Fibroblast of lung (primary cell): ENCODE measurements at regions not wholly inside any gene's neighbourhood (a gene's known extent, or its start where the extent isn't known, plus 50 kb on each side); places are given as distances from the start of the nearest gene placed in this dataset.

Source experiments
- DNase-seq, 2 donors: peaks; one replicate each; pipeline versions ENCODE4 v3.0.0 to v3.0.0-alpha.2; 2010; ENCODE audit warnings: low read depth in 2 of 2
- H2AFZ ChIP-seq: 2 replicates; pipeline ENCODE4 v1.5.1; 2012; ENCODE audit warnings: low read length, control low read depth, inconsistent platforms
- H3K27ac ChIP-seq: 2 replicates; pipeline ENCODE4 v1.5.1; 2011; ENCODE audit warnings: low read length, control low read depth; ENCODE audit not compliant: insufficient read depth
- H3K27me3 ChIP-seq: 2 replicates; pipeline ENCODE4 v1.5.1; 2011; ENCODE audit warnings: mild to moderate bottlenecking, low read length; ENCODE audit not compliant: control insufficient read depth, insufficient read depth
- H3K36me3 ChIP-seq: 2 replicates; pipeline ENCODE4 v1.5.1; 2011; ENCODE audit warnings: low read length; ENCODE audit not compliant: control insufficient read depth, insufficient read depth
- H3K4me1 ChIP-seq: 2 replicates; pipeline ENCODE4 v1.5.1; 2011; ENCODE audit warnings: low read length; ENCODE audit not compliant: control insufficient read depth, insufficient read depth; ENCODE audit errors: extremely low read depth
- H3K4me2 ChIP-seq: 2 replicates; pipeline ENCODE4 v1.5.1; 2011; ENCODE audit warnings: low read length, control low read depth; ENCODE audit not compliant: insufficient read depth; ENCODE audit errors: extremely low read depth
- H3K4me3 ChIP-seq, 4 experiments: fragments of 200-600 bp in 1 of 4; sonication (generic) in 1 of 4; replicated peaks in 1 of 4; 2 replicates each; pipeline ENCODE4 v1.5.1; 2011 to 2016; ENCODE audit warnings: low read length in 4 of 4, low read depth in 3 of 4, mild to moderate bottlenecking in 3 of 4, control low read depth in 2 of 4, inconsistent platforms in 1 of 4, mixed read lengths in 1 of 4; ENCODE audit not compliant: insufficient read depth in 1 of 4; ENCODE audit errors: control extremely low read depth in 1 of 4
- H3K79me2 ChIP-seq: 2 replicates; pipeline ENCODE4 v1.5.1; 2012; ENCODE audit warnings: mild to moderate bottlenecking, low read length, inconsistent platforms; ENCODE audit not compliant: control insufficient read depth, insufficient read depth
- H3K9ac ChIP-seq: 2 replicates; pipeline ENCODE4 v1.5.1; 2011; ENCODE audit warnings: mild to moderate bottlenecking, low read length, control low read depth; ENCODE audit not compliant: insufficient read depth
- H3K9me3 ChIP-seq: 2 replicates; pipeline ENCODE4 v1.5.1; 2012; ENCODE audit warnings: low read depth, low read length; ENCODE audit not compliant: control insufficient read depth, insufficient read depth
- H4K20me1 ChIP-seq: 2 replicates; pipeline ENCODE4 v1.5.1; 2011; ENCODE audit warnings: low read length; ENCODE audit not compliant: control insufficient read depth, insufficient read depth; ENCODE audit errors: extremely low read depth
- EZH2 ChIP-seq: IDR thresholded peaks from 2 replicates; pipeline ENCODE4 v1.5.1; 2012; ENCODE audit warnings: low read length, control low read depth, mild to moderate bottlenecking; ENCODE audit errors: missing control alignments
- TF ChIP-seq, protein P1 (sequence below), 2 donors: IDR thresholded peaks in 1 of 2; conservative IDR thresholded peaks in 1 of 2; 1 replicate in 1 of 2; 2 replicates in 1 of 2; pipeline ENCODE4 v1.5.1; 2011 to 2012; ENCODE audit warnings: low read length in 2 of 2, control low read depth in 1 of 2, inconsistent platforms in 1 of 2, low read depth in 1 of 2, mild to moderate bottlenecking in 1 of 2

DNA sequence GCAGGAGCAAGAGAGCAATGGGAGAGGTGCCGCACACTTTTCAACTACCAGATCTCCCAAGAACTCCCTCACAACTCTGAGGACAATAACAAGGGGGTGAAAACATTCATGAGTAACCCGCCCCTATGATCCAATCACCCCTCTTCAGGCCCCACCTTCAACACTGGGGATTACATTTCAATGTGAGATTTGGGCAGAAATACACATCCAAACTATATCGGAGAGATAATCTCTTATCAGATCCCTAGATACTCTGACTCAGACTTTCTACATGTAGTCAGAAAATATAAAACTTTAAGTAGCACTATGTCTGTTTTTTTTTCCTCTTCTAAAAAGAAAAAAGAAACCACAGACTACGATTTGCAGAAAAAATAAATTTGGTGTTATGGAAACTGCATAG lies 1595.9 kb upstream of the NUDT12 start:
- Histone ChIP-seq H3K4me2 (no peak overlapping the region), H4K20me1 (no peaks in the 10 kb centered on the region), H3K27ac (no peak overlapping the region), H3K4me1 (no peaks in the 10 kb centered on the region), H2AFZ (no peak overlapping the region), H3K9ac (no peak overlapping the region), H3K79me2 (no peaks in the 10 kb centered on the region), H3K27me3 (no peaks in the 10 kb centered on the region), H3K36me3 (no peaks in the 10 kb centered on the region), H3K4me3 (no peak overlapping the region), H3K9me3 (no peaks in the 10 kb centered on the region)
- DNase-seq: no peak
- TF ChIP-seq, protein P1, sequence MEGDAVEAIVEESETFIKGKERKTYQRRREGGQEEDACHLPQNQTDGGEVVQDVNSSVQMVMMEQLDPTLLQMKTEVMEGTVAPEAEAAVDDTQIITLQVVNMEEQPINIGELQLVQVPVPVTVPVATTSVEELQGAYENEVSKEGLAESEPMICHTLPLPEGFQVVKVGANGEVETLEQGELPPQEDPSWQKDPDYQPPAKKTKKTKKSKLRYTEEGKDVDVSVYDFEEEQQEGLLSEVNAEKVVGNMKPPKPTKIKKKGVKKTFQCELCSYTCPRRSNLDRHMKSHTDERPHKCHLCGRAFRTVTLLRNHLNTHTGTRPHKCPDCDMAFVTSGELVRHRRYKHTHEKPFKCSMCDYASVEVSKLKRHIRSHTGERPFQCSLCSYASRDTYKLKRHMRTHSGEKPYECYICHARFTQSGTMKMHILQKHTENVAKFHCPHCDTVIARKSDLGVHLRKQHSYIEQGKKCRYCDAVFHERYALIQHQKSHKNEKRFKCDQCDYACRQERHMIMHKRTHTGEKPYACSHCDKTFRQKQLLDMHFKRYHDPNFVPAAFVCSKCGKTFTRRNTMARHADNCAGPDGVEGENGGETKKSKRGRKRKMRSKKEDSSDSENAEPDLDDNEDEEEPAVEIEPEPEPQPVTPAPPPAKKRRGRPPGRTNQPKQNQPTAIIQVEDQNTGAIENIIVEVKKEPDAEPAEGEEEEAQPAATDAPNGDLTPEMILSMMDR (conservative IDR thresholded peaks at IDR 0.05 in 1 of 2, IDR thresholded peaks at IDR 0.05 in 1 of 2; ENCODE audit: low read depth in 1 of 2, low read length in 2 of 2): no peak
- no peak for TF ChIP-seq EZH2

DNA sequence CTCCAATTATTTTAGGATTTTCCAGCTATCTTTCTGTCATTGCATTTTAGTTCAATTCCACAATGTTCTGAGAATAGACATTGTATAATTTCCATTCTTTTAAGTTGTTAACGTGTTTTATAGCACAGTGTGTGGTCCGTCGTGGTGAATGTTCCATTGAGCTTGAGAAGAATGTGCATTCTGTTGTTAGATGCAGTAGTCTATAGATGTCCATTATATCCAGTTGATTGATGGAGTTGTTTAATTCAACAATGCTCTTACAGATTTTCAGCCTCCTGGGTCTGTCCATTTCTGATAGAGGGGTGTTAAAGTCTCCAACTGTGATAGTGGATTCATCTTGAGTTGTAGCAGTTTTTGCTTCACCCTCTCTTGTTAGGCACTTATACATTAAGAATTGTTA lies 1587.7 kb upstream of the NUDT12 start:
- Histone ChIP-seq H3K4me3 (no peak overlapping the region), H3K9me3 (no peaks in the 10 kb centered on the region), H3K27me3 (no peaks in the 10 kb centered on the region), H3K4me1 (no peaks in the 10 kb centered on the region), H3K36me3 (no peaks in the 10 kb centered on the region), H2AFZ (no peak overlapping the region), H3K27ac (no peak overlapping the region), H3K4me2 (no peak overlapping the region), H3K9ac (no peak overlapping the region), H3K79me2 (no peaks in the 10 kb centered on the region), H4K20me1 (no peaks in the 10 kb centered on the region)
- DNase-seq: no peak
- no peak for TF ChIP-seq EZH2
- TF ChIP-seq, protein P1 (conservative IDR thresholded peaks at IDR 0.05 in 1 of 2, IDR thresholded peaks at IDR 0.05 in 1 of 2; ENCODE audit: low read depth in 1 of 2, low read length in 2 of 2): no peak

DNA sequence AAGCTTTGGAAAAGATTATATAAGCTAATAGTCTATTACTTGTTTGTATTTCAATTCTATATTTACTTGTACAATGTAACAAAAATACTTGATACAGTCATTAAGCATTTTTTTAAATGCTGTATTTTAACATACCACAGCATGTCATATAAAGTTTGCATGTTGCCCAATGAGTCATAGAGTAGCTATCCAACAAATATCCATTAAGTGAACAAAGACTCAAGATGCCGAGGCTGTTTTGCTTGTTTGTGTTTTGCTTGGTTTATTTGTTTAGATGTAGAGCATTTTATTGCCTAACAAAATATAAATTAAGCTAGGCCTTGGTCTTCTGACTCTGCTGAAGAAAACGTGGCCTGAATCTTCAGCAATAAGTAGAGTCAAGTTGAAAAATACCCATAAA lies 1584.3 kb upstream of the NUDT12 start:
- H3K27me3 ChIP-seq: no peaks in the 10 kb centered on the region

More for the DNA sequence above, 1584.3 kb upstream of the NUDT12 start:
- no peaks in the 10 kb centered on the region for H3K36me3 ChIP-seq
- no peaks in the 10 kb centered on the region for H4K20me1 ChIP-seq
- H3K27ac ChIP-seq: no peak overlapping the region
- no peaks in the 10 kb centered on the region for H3K9me3 ChIP-seq
- peak; percentile 6 to 22 for DNase-seq
- no peaks in the 10 kb centered on the region for H3K4me1 ChIP-seq
- no peak overlapping the region for H3K9ac ChIP-seq
- no peak overlapping the region for H2AFZ ChIP-seq
- TF ChIP-seq, protein P1 (conservative IDR thresholded peaks at IDR 0.05 in 1 of 2, IDR thresholded peaks at IDR 0.05 in 1 of 2; ENCODE audit: low read depth in 1 of 2, low read length in 2 of 2): no peak
- no peak for TF ChIP-seq EZH2
- H3K79me2 ChIP-seq: no peaks in the 10 kb centered on the region
- no peak overlapping the region for H3K4me3 ChIP-seq
- no peak overlapping the region for H3K4me2 ChIP-seq
